Keratinocyte (primary cell): ENCODE measurements at regions not wholly inside any gene's neighbourhood (a gene's known extent, or its start where the extent isn't known, plus 50 kb on each side); places are given as distances from the start of the nearest gene placed in this dataset.
"Not testable (repeated sequence)": the region's sequence is repeated elsewhere in the genome, so short reads cannot be mapped to it uniquely, and the experiment has no call there.

ENCODE experiments used
- DNase-seq: peaks from one replicate; pipeline ENCODE4 v3.0.0-alpha.2; 2011; ENCODE audit warnings: low read depth, missing footprints, low spot score
- FAIRE-seq: peaks from 2 replicates; lab custom pipeline; 2011; peaks lifted over from hg19 to GRCh38; lab: Jason Lieb, UNC
- H2AFZ ChIP-seq: 2 replicates; pipeline ENCODE4 v1.6.0; 2012; ENCODE audit warnings: low read length, control low read depth, inconsistent platforms; ENCODE audit not compliant: control insufficient read depth
- H3K27ac ChIP-seq: 2 replicates; pipeline ENCODE4 v1.5.1; 2011; ENCODE audit warnings: low read length; ENCODE audit not compliant: control insufficient read depth, insufficient read depth
- H3K27me3 ChIP-seq: 3 replicates; pipeline ENCODE4 v1.6.0; 2011; ENCODE audit warnings: low read length; ENCODE audit not compliant: control insufficient read depth, insufficient read depth; ENCODE audit errors: extremely low read depth
- H3K36me3 ChIP-seq, 2 experiments: 2 replicates in 1 of 2; 3 replicates in 1 of 2; pipeline ENCODE4 v1.5.1; 2011; ENCODE audit warnings: low read length in 2 of 2, mild to moderate bottlenecking in 1 of 2; ENCODE audit not compliant: control insufficient read depth in 2 of 2, insufficient read depth in 2 of 2; ENCODE audit errors: extremely low read depth in 1 of 2
- H3K4me1 ChIP-seq: 3 replicates; pipeline ENCODE4 v1.5.1; 2011; ENCODE audit warnings: low read length; ENCODE audit not compliant: control insufficient read depth, insufficient read depth; ENCODE audit errors: extremely low read depth
- H3K4me2 ChIP-seq: 3 replicates; pipeline ENCODE4 v1.6.0; 2011; ENCODE audit warnings: low read depth, low read length; ENCODE audit not compliant: control insufficient read depth, insufficient read depth; ENCODE audit errors: extremely low read depth
- H3K4me3 ChIP-seq, 3 experiments: fragments of 200-600 bp in 1 of 3; sonication (generic) in 1 of 3; 2 replicates in 2 of 3; 3 replicates in 1 of 3; pipeline ENCODE4 v1.5.1; 2011 to 2016; ENCODE audit warnings: low read length in 3 of 3, mild to moderate bottlenecking in 3 of 3, control low read depth in 2 of 3, inconsistent platforms in 1 of 3, low read depth in 1 of 3, mixed read lengths in 1 of 3, mixed run types in 1 of 3, moderate library complexity in 1 of 3; ENCODE audit not compliant: control insufficient read depth in 2 of 3, insufficient read depth in 2 of 3; ENCODE audit errors: extremely low read depth in 1 of 3
- H3K79me2 ChIP-seq: 2 replicates; pipeline ENCODE4 v1.6.0; 2012; ENCODE audit warnings: low read length; ENCODE audit not compliant: control insufficient read depth, insufficient read depth
- H3K9ac ChIP-seq: 3 replicates; pipeline ENCODE4 v1.6.0; 2011; ENCODE audit warnings: low read length; ENCODE audit not compliant: control insufficient read depth, insufficient read depth; ENCODE audit errors: extremely low read depth
- H3K9me1 ChIP-seq: 3 replicates; pipeline ENCODE4 v1.6.0; 2011; ENCODE audit warnings: low read length; ENCODE audit not compliant: control insufficient read depth, insufficient read depth; ENCODE audit errors: extremely low read depth
- H3K9me3 ChIP-seq: 2 replicates; pipeline ENCODE4 v1.5.1; 2012; ENCODE audit warnings: low read depth, low read length; ENCODE audit not compliant: control insufficient read depth
- H4K20me1 ChIP-seq: 3 replicates; pipeline ENCODE4 v1.6.0; 2011; ENCODE audit warnings: low read length; ENCODE audit not compliant: control insufficient read depth, insufficient read depth; ENCODE audit errors: extremely low read depth
- CTCF ChIP-seq, 3 experiments: IDR thresholded peaks in 1 of 3; conservative IDR thresholded peaks in 1 of 3; optimal IDR thresholded peaks in 1 of 3; 2 replicates in 2 of 3; 3 replicates in 1 of 3; pipeline versions ENCODE3 to v1.5.1; 2011; ENCODE audit warnings: low read length in 3 of 3, mild to moderate bottlenecking in 3 of 3, moderate library complexity in 2 of 3, control low read depth in 1 of 3, inconsistent platforms in 1 of 3; ENCODE audit not compliant: insufficient read depth in 2 of 3; ENCODE audit errors: extremely low read depth in 1 of 3
- EZH2 ChIP-seq: IDR thresholded peaks from one replicate; pipeline ENCODE4 v1.6.1; 2012; ENCODE audit warnings: inconsistent platforms, mild to moderate bottlenecking, low read length, moderate library complexity
- dilution Hi-C: fragments of 300-500 bp; cut with MboI; formaldehyde crosslinking; loops from one replicate; pipeline ENCODE4 v1.7.0; 2020; ENCODE audit warnings: low sequenced_read_pairs; ENCODE audit not compliant: extremely low pct_ligation_motif_present

GRCh38 chr6:139879823-139880356, 505.4 kb upstream of the CITED2 start:
- Histone ChIP-seq H3K27ac (no peak overlapping the region), H2AFZ (no peak overlapping the region), H3K4me3 (no peak overlapping the region), H3K36me3 (no peaks in the 10 kb centered on the region), H3K27me3 (no peaks in the 10 kb centered on the region), H3K9me1 (no peaks in the 10 kb centered on the region), H3K9me3 (no peaks in the 10 kb centered on the region), H3K4me2 (no peak overlapping the region), H3K9ac (no peak overlapping the region), H4K20me1 (no peaks in the 10 kb centered on the region), H3K79me2 (no peaks in the 10 kb centered on the region), H3K4me1 (peaks cover 4% of the 10 kb centered on the region)
- no peak for TF ChIP-seq CTCF (optimal IDR thresholded peaks at IDR 0.05 in 1 of 3, IDR thresholded peaks at IDR 0.05 in 1 of 3, conservative IDR thresholded peaks at IDR 0.05 in 1 of 3; ENCODE audit: extremely low read depth in 1 of 3, insufficient read depth in 2 of 3, low read length in 3 of 3)
- DNase-seq (no peak), FAIRE-seq (no peak)
- dilution Hi-C loops, result no loop called here

GRCh38 chr6:139879241-139879640, 504.8 kb upstream of the CITED2 start:
- H3K27me3 ChIP-seq, H2AFZ ChIP-seq, H3K4me3 ChIP-seq, H3K9me1 ChIP-seq, H3K4me2 ChIP-seq, H3K36me3 ChIP-seq, H3K4me1 ChIP-seq, H3K79me2 ChIP-seq, dilution Hi-C loops, H3K9ac ChIP-seq, H3K9me3 ChIP-seq, H4K20me1 ChIP-seq, DNase-seq, FAIRE-seq, H3K27ac ChIP-seq: not testable (repeated sequence)

GRCh38 chr6:139877828-139878405, 503.5 kb upstream of the CITED2 start:
- Histone ChIP-seq H3K9me1 (no peaks in the 10 kb centered on the region), H3K36me3 (no peaks in the 10 kb centered on the region), H4K20me1 (no peaks in the 10 kb centered on the region), H3K27ac (no peak overlapping the region), H3K9ac (no peak overlapping the region), H3K9me3 (no peaks in the 10 kb centered on the region), H2AFZ (no peak overlapping the region), H3K79me2 (no peaks in the 10 kb centered on the region), H3K4me2 (no peak overlapping the region), H3K27me3 (no peaks in the 10 kb centered on the region), H3K4me1 (no peaks in the 10 kb centered on the region), H3K4me3 (no peak overlapping the region)
- TF ChIP-seq EZH2 (no peak), CTCF (optimal IDR thresholded peaks at IDR 0.05 in 1 of 3, IDR thresholded peaks at IDR 0.05 in 1 of 3, conservative IDR thresholded peaks at IDR 0.05 in 1 of 3; ENCODE audit: extremely low read depth in 1 of 3, insufficient read depth in 2 of 3, low read length in 3 of 3) (peak in 1 of 3 experiments; percentile 29)
- DNase-seq (no peak), FAIRE-seq (no peak)
- dilution Hi-C loops, result no loop called here
